NCI-H2171 treated with DMSO at 0.1 percent for 48 hours (cell line): ENCODE measurements at regions not wholly inside any gene's neighbourhood (a gene's known extent, or its start where the extent isn't known, plus 50 kb on each side); places are given as distances from the start of the nearest gene placed in this dataset.

Source experiments
- DNase-seq: peaks from one replicate; lab custom pipeline; 2025; lab: John Stamatoyannopoulos, UW

- DNase-seq = no peak
Observed at GRCh38 chr4:14035076-14035475, 407.6 kb upstream of the BOD1L1 start.

- DNase-seq = no peak
Observed at GRCh38 chr4:14043203-14043602, 415.7 kb upstream of the BOD1L1 start.

DNA sequence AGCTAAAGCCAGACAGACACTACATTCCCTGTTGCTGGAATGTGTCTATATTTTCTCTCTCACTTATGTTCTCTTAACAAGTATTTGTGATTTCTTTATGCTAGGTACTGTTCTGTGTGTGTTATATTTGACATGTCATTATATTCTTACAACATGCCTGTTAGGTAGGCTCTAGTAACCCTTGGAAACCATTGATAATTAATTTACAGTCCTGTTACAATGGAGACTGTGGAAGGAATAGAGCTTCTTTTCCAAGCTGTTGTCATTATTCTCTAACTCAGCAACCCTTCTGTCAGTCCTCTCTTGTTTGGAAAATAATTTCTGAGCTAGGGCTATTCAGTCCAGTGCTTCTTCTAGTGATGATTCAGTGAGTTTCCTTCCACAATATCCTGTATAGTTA lies 419.1 kb upstream of the BOD1L1 start:
- DNase-seq = no peak

DNA sequence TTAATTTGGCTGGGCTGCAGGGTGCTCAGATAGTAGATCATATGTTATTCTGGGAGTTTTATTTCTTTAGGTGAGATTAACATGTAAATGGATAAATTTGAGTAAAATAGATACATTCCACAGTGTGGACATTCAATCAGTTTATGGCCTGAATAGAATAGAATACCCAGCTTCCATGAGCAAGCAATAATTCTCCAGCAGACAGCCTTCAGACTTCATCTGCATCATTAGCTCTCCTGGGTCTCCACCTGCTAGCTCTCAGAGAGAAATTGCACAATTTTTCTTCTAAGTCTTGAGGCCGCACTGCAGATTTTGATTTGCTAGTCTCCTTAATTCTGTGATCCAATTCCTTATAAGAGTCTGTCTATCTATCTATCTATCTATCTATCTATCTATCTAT lies 420.3 kb upstream of the BOD1L1 start:
- DNase-seq = no peak

DNA sequence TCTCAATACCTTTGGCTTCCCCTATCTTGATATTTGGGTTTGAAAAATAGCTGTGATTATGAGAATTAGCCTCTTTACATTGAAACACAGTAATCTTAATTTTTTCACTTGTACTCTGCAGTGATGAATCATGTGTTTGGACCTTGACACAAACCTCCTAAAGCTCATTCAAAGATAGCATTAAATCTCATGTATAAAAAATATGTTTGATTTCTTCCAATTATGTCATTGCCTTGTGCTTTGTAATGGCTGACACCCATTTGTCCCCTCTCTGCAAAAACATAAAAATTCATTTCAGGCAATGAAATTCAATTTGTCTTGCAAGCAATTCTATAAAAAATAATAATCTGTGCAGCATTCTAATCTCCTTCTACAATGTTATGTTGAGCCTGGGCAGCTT lies 422.4 kb upstream of the BOD1L1 start:
- DNase-seq = no peak

GRCh38 chr4:14053291-14053690 lies 425.8 kb upstream of the BOD1L1 start:
- no peak for DNase-seq

DNA sequence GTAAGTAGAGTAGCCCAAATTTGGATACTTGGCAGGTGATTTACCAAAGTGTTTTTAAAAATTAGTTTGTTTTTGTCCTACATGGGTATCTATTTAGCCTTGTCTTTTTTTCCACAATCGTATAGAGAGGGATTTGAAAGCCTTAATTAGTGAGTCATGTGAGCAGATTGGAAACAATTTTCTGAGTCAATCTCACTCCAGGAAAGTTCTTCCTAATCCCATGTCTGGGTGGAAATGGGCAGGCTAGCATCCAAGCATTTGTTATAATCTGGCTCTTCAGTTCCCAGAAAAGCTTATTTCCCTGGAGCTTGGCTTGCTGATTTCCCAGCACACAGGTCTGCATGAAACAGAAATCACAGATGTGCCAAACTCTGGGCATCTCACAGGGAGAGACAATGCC lies 426.9 kb upstream of the BOD1L1 start:
- no peak for DNase-seq

GRCh38 chr4:14059006-14059405 lies 431.5 kb upstream of the BOD1L1 start:
- DNase-seq = no peak

GRCh38 chr4:14064984-14065383 lies 437.5 kb upstream of the BOD1L1 start:
- DNase-seq = no peak

DNA sequence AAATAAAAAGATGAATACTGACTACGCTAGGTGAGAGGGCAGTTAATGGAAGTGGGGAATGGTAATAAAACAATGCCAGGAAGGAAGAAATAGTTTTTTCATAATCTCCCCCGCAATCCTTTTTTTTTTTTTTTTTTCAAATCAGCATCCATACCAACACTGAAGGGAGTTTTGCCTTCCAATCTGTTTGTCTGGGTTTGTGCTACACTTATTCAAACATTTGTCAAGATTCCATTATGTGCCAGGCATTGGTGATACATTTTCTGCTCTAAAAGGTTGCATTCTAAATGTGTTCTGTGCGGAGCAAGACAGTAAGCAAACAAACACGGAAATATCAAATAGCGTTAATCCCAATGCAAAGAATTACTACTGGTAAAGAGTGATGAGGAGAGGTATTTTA lies 437.9 kb upstream of the BOD1L1 start:
- no peak for DNase-seq

DNA sequence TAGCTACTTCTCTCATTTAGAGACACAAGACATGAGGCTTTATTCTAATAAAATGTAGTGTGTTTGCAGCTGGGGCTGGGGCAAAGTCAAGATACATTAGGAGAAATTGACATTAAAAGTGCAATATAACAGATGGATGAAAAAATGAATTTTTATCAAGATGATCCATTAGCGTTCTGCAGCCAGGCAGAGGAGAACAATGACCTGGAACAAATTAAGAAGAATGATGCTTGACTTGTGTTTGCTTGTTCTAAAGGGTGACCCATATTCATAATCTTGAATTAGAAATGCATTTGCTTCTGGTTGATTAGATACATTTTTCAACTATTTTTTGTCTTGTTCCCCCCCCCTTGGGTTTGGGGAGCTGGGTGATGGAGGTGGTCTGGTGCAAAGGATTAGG lies 439.5 kb upstream of the BOD1L1 start:
- DNase-seq = no peak

- DNase-seq = no peak
Observed at GRCh38 chr4:14069886-14070285, 442.4 kb upstream of the BOD1L1 start.

DNA sequence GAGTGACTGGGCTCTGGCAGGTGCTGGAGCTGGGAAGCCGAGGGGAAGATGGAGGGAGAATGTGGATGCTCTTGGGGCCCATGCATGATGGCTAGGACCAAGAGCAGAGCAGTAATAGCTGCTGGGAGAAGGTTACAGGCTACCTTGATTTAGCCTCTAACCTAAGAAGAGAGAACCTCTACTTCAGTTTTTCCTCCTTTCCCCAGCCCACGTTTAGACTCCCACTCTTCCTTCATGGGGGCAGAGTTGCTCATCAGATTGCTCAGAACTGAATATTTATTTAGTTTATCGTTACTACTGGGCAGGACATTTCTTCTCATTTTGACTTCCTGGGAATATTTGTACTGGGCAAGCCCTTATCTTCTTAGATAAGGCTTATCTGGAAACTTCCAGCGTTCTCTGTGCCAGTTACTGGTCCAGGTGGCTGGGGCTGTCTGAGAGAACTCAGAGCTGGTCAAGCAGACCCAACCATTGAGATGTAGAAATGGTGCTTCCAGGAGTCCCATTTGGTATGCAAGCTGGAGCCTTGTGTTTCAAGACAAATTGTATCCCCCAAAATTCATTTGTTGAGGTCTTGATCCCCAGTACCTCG lies 442.9 kb upstream of the BOD1L1 start:
- no peak for DNase-seq

- DNase-seq = no peak
Observed at GRCh38 chr4:14072506-14072905, 445.0 kb upstream of the BOD1L1 start.

DNA sequence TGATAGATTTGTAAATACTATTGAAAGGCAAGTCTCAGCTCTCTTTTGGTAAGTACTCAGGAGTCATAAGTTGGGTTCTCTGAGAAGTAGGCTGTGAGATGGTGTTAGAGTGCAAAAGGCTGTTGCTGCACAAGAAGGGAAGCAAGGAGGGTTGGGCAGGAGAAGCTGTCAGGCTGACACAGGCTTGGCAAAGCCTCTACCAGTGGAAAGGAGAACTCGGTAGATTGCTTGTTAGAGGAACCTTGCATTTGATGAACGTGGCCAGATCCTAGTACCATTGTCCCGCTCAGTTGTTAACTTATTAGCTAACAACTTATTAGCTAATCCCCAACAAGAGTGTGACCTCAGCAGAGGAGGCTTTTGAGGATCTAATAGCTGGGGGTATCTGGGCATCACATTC lies 449.3 kb upstream of the BOD1L1 start:
- no peak for DNase-seq

DNA sequence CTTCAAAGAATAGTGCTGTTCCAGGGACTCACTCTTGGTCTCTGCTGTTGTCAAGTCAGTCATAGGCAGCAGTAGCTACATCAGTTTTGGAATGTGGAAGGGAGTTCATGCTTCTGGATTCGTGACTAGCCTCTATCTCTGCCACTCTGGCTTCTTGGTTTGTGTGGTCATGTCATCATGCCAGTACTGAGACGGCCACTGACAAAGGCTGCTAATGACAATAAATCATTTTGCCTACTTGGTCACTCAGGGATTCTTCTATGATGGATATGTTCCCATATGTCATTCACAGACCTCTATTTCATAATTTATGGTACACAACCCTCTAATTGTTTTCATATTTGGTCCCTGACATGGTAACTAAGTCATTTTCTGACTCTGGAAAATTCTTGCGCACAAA lies 450.8 kb upstream of the BOD1L1 start:
- DNase-seq = no peak

GRCh38 chr4:14079601-14080000 lies 452.1 kb upstream of the BOD1L1 start:
- DNase-seq = no peak

- DNase-seq = no peak
Observed at GRCh38 chr4:14083150-14083549, 455.6 kb upstream of the BOD1L1 start.

GRCh38 chr4:14084598-14084997 lies 457.1 kb upstream of the BOD1L1 start:
- no peak for DNase-seq

DNA sequence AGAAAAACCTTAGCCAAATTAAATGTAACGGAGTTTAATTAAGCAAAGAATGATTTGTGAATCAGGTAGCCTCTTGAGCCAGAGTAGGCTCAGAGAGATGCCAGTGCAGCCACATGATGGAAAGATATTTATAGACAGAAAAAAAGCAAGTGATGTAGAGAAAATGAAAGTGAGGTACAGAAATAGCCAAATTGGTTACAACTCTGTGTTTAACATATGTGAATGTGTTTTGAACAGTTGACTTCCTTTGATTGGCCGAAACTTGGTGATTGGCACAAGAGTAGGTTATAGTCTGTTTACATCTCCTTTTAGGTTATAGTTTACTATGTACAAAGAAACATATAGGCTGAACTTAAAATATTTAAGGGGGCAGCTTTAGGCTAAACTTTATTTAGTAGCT lies 459.9 kb upstream of the BOD1L1 start:
- DNase-seq = no peak

DNA sequence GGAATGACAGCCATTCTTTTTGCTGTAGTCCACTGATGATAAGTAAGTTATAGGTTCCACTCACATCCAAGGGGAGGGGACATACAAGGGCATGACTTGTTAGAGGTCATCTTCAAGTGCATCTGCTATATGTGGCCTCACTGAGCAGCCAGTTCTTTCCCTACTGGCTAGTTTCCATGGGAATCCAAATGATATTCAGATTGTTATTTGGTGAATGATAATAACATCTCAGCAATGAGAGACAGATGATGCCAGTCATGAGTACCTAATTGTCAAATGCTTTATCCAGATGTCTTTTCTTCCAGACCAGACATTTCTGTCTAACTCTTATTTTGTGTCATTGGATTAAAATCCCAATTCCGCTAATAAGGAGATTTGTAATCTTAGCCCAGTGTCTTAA lies 460.4 kb upstream of the BOD1L1 start:
- DNase-seq = no peak

GRCh38 chr4:14091531-14091930 lies 464.0 kb upstream of the BOD1L1 start:
- DNase-seq = no peak

DNA sequence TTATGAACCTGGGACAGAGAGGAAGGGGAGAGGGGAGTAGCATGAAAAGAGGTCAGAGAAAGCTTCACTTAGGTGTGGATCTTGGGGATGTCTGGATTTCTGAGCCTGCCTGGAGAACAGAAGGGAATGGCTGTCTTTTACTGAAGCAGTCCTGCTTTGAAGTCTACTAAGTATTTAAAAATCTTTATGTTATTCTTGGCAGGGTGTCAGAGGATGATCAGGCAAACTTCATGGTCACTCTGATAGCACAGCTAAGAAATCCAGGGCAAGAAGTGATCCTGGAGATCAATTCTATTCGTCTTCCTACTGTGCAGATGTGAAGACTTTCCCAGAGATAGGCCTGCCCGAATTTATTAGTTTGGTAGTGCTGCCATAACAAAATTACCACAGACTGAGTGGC lies 464.4 kb upstream of the BOD1L1 start:
- no peak for DNase-seq

- DNase-seq = no peak
Observed at GRCh38 chr4:14092741-14093140, 465.2 kb upstream of the BOD1L1 start.

GRCh38 chr4:14095831-14096230 lies 468.3 kb upstream of the BOD1L1 start:
- DNase-seq = no peak
